ENCODE measurements at regions not wholly inside any gene's neighbourhood (a gene's known extent, or its start where the extent isn't known, plus 50 kb on each side); places are given as distances from the start of the nearest gene placed in this dataset.

DNA sequence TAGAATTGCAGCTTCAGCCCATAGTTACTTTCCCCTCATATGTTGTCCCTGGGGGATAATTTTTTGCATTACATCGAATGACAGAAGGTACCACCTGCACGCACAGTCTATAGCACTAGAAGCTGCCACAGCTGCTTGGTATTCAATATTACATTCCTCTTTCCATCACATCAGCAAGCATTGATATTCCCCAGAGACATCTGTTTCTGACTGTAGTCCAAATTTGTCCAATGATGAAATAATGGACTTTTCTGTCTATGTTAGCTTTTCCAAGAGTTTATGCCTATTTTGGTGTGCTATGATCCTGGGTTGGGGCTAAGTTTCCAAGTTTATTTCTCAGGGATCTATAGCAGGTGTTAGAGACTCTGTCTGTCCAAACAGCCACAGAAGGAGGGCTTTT, 335.4 kb downstream of the LRIG3 start:
- Histone ChIP-seq H3K9ac (no peak overlapping the region), H3K36me3 (replicated peaks in 1 of 2; ENCODE audit: control insufficient read depth in 1 of 2, insufficient read depth in 2 of 2, low read length in 1 of 2) (no peaks in the 10 kb centered on the region), H3K27ac (ENCODE audit: low read depth in 2 of 2, low read length in 1 of 2) (no peak overlapping the region), H3K27me3 (ENCODE audit: insufficient read depth) (peaks cover 5% of the 10 kb centered on the region; the same call in 1 of the 2 replicates), H3F3A (replicated peaks; ENCODE audit: insufficient read depth) (no peaks in the 10 kb centered on the region), H3K4me3 (ENCODE audit: low read depth in 2 of 2, low read length in 1 of 2) (no peak overlapping the region), H3K4me1 (ENCODE audit: control insufficient read depth in 1 of 2, insufficient read depth in 2 of 2, low read depth in 1 of 2, low read length in 1 of 2) (no peaks in the 10 kb centered on the region), H2AFZ (ENCODE audit: low read depth) (no peak overlapping the region), H3K9me3 (no peaks in the 10 kb centered on the region), H3K4me2 (no peak overlapping the region), H3K9me2 (no peaks in the 10 kb centered on the region), H4K20me1 (ENCODE audit: insufficient read depth) (no peaks in the 10 kb centered on the region), H3K79me2 (ENCODE audit: insufficient read depth) (no peaks in the 10 kb centered on the region)
- ChIA-PET POLR2A (no interaction called here), CTCF (no interaction called here)
- 16% methylated on average over 2 of the region's 2 CpGs for WGBS (ENCODE audit: low lambda C conversion rate)
- no peak for DNase-seq
- TF ChIP-seq POLR2AphosphoS5 (IDR thresholded peaks at IDR 0.05; ENCODE audit: low read depth, low read length) (no peak), ELF1 (IDR thresholded peaks at IDR 0.05) (no peak), SIN3A (IDR thresholded peaks at IDR 0.05; ENCODE audit: borderline replicate concordance, low read depth, low read length) (no peak), GABPA (IDR thresholded peaks at IDR 0.05; ENCODE audit: low read depth) (no peak), EZH2phosphoT487 (IDR thresholded peaks at IDR 0.05; ENCODE audit: borderline replicate concordance, low read depth) (no peak), FOXJ3 (CRISPR knock-in tag; IDR thresholded peaks at IDR 0.05) (no peak), NFIC (IDR thresholded peaks at IDR 0.05; ENCODE audit: borderline replicate concordance) (no peak)
- TF ChIP-seq, protein P1, sequence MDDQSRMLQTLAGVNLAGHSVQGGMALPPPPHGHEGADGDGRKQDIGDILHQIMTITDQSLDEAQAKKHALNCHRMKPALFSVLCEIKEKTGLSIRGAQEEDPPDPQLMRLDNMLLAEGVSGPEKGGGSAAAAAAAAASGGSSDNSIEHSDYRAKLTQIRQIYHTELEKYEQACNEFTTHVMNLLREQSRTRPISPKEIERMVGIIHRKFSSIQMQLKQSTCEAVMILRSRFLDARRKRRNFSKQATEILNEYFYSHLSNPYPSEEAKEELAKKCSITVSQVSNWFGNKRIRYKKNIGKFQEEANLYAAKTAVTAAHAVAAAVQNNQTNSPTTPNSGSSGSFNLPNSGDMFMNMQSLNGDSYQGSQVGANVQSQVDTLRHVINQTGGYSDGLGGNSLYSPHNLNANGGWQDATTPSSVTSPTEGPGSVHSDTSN (IDR thresholded peaks at IDR 0.05), result no peak
- TF ChIP-seq, protein P2, sequence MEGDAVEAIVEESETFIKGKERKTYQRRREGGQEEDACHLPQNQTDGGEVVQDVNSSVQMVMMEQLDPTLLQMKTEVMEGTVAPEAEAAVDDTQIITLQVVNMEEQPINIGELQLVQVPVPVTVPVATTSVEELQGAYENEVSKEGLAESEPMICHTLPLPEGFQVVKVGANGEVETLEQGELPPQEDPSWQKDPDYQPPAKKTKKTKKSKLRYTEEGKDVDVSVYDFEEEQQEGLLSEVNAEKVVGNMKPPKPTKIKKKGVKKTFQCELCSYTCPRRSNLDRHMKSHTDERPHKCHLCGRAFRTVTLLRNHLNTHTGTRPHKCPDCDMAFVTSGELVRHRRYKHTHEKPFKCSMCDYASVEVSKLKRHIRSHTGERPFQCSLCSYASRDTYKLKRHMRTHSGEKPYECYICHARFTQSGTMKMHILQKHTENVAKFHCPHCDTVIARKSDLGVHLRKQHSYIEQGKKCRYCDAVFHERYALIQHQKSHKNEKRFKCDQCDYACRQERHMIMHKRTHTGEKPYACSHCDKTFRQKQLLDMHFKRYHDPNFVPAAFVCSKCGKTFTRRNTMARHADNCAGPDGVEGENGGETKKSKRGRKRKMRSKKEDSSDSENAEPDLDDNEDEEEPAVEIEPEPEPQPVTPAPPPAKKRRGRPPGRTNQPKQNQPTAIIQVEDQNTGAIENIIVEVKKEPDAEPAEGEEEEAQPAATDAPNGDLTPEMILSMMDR (IDR thresholded peaks at IDR 0.05), result no peak

DNA sequence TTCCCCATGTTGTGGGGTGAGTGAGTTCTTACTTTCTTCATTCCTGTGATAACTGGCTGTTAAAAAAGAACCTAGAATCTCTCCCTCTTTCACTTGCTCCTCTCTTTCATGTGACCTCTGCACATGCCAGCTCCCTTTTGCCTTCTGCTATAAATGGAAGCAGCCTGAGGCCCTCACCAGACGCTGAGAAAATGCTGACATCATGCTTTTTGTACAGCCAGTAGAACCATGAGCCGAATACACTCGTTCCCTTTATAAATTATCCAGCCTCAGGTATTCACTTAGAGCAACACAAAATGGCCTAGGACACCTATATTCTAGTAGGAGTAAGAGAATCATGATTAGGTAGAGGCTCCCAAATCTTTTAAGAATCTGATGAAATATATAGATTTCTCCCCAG, 333.5 kb downstream of the LRIG3 start:
- POLR2A ChIA-PET, result no interaction called here
- 0 out of 2 replicates have a peak, but pooled peaks cover 5% of the 10 kb centered on the region for H3K27me3 ChIP-seq (ENCODE audit: insufficient read depth)

More for the DNA sequence above, 333.5 kb downstream of the LRIG3 start:
- Histone ChIP-seq H3K4me2 (no peak overlapping the region), H3K9me2 (no peaks in the 10 kb centered on the region), H3K9me3 (no peaks in the 10 kb centered on the region), H3K9ac (no peak overlapping the region), H2AFZ (ENCODE audit: low read depth) (no peak overlapping the region), H3K36me3 (replicated peaks in 1 of 2; ENCODE audit: control insufficient read depth in 1 of 2, insufficient read depth in 2 of 2, low read length in 1 of 2) (no peaks in the 10 kb centered on the region), H3F3A (replicated peaks; ENCODE audit: insufficient read depth) (no peaks in the 10 kb centered on the region), H3K4me1 (ENCODE audit: control insufficient read depth in 1 of 2, insufficient read depth in 2 of 2, low read depth in 1 of 2, low read length in 1 of 2) (no peaks in the 10 kb centered on the region), H3K4me3 (ENCODE audit: low read depth in 2 of 2, low read length in 1 of 2) (no peak overlapping the region), H3K79me2 (ENCODE audit: insufficient read depth) (no peaks in the 10 kb centered on the region), H3K27ac (ENCODE audit: low read depth in 2 of 2, low read length in 1 of 2) (no peak overlapping the region), H4K20me1 (ENCODE audit: insufficient read depth) (no peaks in the 10 kb centered on the region)
- 5% methylated on average over 3 of the region's 3 CpGs for WGBS (ENCODE audit: low lambda C conversion rate)
- CTCF ChIA-PET, result interaction anchor here (0.6 kb wide), 1 partner anchor 25 kb away, joined by 5 read pairs; no protein-coding TSS in a partner anchor
- no peak for TF ChIP-seq EZH2phosphoT487 (IDR thresholded peaks at IDR 0.05; ENCODE audit: borderline replicate concordance, low read depth)
- TF ChIP-seq SMC3 (IDR thresholded peaks at IDR 0.05; ENCODE audit: low read depth, low read length), result no peak
- TF ChIP-seq GATA2 (CRISPR knock-in tag; IDR thresholded peaks at IDR 0.05), result no peak
- TF ChIP-seq, protein P3, sequence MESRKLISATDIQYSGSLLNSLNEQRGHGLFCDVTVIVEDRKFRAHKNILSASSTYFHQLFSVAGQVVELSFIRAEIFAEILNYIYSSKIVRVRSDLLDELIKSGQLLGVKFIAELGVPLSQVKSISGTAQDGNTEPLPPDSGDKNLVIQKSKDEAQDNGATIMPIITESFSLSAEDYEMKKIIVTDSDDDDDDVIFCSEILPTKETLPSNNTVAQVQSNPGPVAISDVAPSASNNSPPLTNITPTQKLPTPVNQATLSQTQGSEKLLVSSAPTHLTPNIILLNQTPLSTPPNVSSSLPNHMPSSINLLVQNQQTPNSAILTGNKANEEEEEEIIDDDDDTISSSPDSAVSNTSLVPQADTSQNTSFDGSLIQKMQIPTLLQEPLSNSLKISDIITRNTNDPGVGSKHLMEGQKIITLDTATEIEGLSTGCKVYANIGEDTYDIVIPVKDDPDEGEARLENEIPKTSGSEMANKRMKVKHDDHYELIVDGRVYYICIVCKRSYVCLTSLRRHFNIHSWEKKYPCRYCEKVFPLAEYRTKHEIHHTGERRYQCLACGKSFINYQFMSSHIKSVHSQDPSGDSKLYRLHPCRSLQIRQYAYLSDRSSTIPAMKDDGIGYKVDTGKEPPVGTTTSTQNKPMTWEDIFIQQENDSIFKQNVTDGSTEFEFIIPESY (IDR thresholded peaks at IDR 0.05; ENCODE audit: borderline replicate concordance, low read depth), result no peak
- TF ChIP-seq RAD21 (IDR thresholded peaks at IDR 0.05; ENCODE audit: low read length), result no peak
- no peak for TF ChIP-seq JUND (IDR thresholded peaks at IDR 0.05)
- TF ChIP-seq SIN3A (IDR thresholded peaks at IDR 0.05; ENCODE audit: borderline replicate concordance, low read depth, low read length), result no peak
- TF ChIP-seq, protein P4, sequence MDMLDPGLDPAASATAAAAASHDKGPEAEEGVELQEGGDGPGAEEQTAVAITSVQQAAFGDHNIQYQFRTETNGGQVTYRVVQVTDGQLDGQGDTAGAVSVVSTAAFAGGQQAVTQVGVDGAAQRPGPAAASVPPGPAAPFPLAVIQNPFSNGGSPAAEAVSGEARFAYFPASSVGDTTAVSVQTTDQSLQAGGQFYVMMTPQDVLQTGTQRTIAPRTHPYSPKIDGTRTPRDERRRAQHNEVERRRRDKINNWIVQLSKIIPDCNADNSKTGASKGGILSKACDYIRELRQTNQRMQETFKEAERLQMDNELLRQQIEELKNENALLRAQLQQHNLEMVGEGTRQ (IDR thresholded peaks at IDR 0.05; ENCODE audit: borderline replicate concordance, low read depth, low read length), result no peak
- no peak for DNase-seq
